Liver (tissue), 8 donors: ENCODE measurements at regions not wholly inside any gene's neighbourhood (a gene's known extent, or its start where the extent isn't known, plus 50 kb on each side); places are given as distances from the start of the nearest gene placed in this dataset.

Source experiments
- DNase-seq: peaks from one replicate; pipeline ENCODE4 v3.0.0-alpha.2; 2017; ENCODE audit warnings: low spot score
- H3K27ac ChIP-seq, 2 donors: one replicate each; pipeline ENCODE4 v1.7.0; 2013; ENCODE audit warnings: inconsistent platforms in 2 of 2, low read length in 2 of 2, control low read depth in 1 of 2, low read depth in 1 of 2, mild to moderate bottlenecking in 1 of 2
- H3K27me3 ChIP-seq, 4 donors: one replicate each; pipeline versions ENCODE4 v1.6.1 to v1.7.0; 2013; ENCODE audit warnings: low read length in 3 of 4, inconsistent platforms in 1 of 4, mild to moderate bottlenecking in 1 of 4, moderate library complexity in 1 of 4; ENCODE audit not compliant: control insufficient read depth in 4 of 4, insufficient read depth in 4 of 4
- H3K36me3 ChIP-seq, 4 donors: one replicate each; pipeline versions ENCODE4 v1.6.1 to v1.7.0; 2013; ENCODE audit warnings: low read length in 3 of 4, mild to moderate bottlenecking in 3 of 4, low read depth in 1 of 4, moderate library complexity in 1 of 4; ENCODE audit not compliant: control insufficient read depth in 4 of 4, insufficient read depth in 3 of 4
- H3K4me1 ChIP-seq, 4 donors: one replicate each; pipeline versions ENCODE4 v1.6.1 to v1.7.0; 2013; ENCODE audit warnings: low read length in 3 of 4, mild to moderate bottlenecking in 3 of 4, moderate library complexity in 1 of 4; ENCODE audit not compliant: control insufficient read depth in 4 of 4, insufficient read depth in 4 of 4
- H3K4me3 ChIP-seq, 3 donors: one replicate each; pipeline versions ENCODE4 v1.6.1 to v1.7.0; 2013; ENCODE audit warnings: low read length in 3 of 3, control low read depth in 1 of 3, low read depth in 1 of 3, mild to moderate bottlenecking in 1 of 3
- H3K9ac ChIP-seq, 2 donors: one replicate each; pipeline ENCODE4 v1.7.0; 2013; ENCODE audit warnings: low read length in 2 of 2, mild to moderate bottlenecking in 2 of 2, moderate library complexity in 2 of 2, control low read depth in 1 of 2, low read depth in 1 of 2
- H3K9me3 ChIP-seq, 4 donors: one replicate each; pipeline versions ENCODE4 v1.6.1 to v1.7.0; 2013; ENCODE audit warnings: low read length in 3 of 4; ENCODE audit not compliant: control insufficient read depth in 4 of 4
- JUND ChIP-seq, 2 donors: IDR thresholded peaks; 2 replicates each; pipeline ENCODE4 v1.6.1; 2016; ENCODE audit warnings: antibody characterized with exemption in 2 of 2
- RAD21 ChIP-seq, 2 donors: IDR thresholded peaks; 2 replicates each; pipeline ENCODE4 v1.6.1; 2016; ENCODE audit warnings: antibody characterized with exemption in 2 of 2, mild to moderate bottlenecking in 2 of 2
- RXRA ChIP-seq, 2 donors: IDR thresholded peaks; 2 replicates each; pipeline ENCODE4 v1.6.1; 2017 to 2018; ENCODE audit warnings: antibody characterized with exemption in 2 of 2, mild to moderate bottlenecking in 1 of 2
- SP1 ChIP-seq: IDR thresholded peaks from 2 replicates; pipeline ENCODE4 v1.6.1; 2018; ENCODE audit warnings: antibody characterized with exemption, mild to moderate bottlenecking
- WGBS: extraction: QIAGEN DNeasy Blood & Tissue Kit; methylation state at CpG from one replicate; pipeline ENCODE4 v1.1.7; 2013; 5-methylcytosine and 5-hydroxymethylcytosine counted together
- TF ChIP-seq, protein P1 (sequence below): IDR thresholded peaks from 2 replicates; pipeline ENCODE4 v1.6.1; 2016; ENCODE audit warnings: antibody characterized with exemption
- TF ChIP-seq, protein P2 (sequence below): IDR thresholded peaks from 2 replicates; pipeline ENCODE4 v1.6.1; 2016; ENCODE audit warnings: antibody characterized with exemption
- TF ChIP-seq, protein P3 (sequence below): IDR thresholded peaks from 2 replicates; pipeline ENCODE4 v1.6.1; 2016; ENCODE audit warnings: antibody characterized with exemption, mild to moderate bottlenecking
- TF ChIP-seq, protein P4 (sequence below): fragments of 150-350 bp; IDR thresholded peaks from 2 replicates; pipeline ENCODE4 v1.5.1; 2017; ENCODE audit warnings: improper control_type of control experiment, low read depth, low read length; ENCODE audit not compliant: missing input control
- donor health status: healthy.
- donor health status: healthy.
- donor health status: healthy.
- donor health status: healthy.
- donor health status: healthy.

DNA sequence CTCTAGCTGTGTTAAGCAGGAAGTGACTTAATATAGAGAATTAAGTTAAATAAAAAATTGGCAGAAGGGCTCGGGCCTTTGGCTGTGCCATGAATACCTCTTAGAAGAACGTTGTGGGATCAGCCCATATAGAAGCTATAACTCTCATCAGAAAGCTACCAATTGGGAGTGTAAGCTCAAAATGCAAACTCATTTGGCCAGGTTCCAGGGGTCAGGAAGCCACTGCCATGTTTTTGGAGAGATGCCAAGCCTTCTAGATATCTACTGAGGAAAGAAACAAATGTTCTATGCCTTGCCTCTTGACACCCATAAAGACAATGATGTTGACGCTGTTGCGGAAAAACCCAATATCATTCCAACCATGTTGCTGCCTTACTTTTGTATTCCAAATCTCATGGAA lies 475.2 kb upstream of the TGFBR2 start:
- DNase-seq = no peak
- no peaks in the 10 kb centered on the region for H3K27me3 ChIP-seq
- no peak overlapping the region for H3K9ac ChIP-seq
- TF ChIP-seq SP1 = no peak
- no peak for TF ChIP-seq RXRA (IDR thresholded peaks at IDR 0.05)
- TF ChIP-seq, protein P1, sequence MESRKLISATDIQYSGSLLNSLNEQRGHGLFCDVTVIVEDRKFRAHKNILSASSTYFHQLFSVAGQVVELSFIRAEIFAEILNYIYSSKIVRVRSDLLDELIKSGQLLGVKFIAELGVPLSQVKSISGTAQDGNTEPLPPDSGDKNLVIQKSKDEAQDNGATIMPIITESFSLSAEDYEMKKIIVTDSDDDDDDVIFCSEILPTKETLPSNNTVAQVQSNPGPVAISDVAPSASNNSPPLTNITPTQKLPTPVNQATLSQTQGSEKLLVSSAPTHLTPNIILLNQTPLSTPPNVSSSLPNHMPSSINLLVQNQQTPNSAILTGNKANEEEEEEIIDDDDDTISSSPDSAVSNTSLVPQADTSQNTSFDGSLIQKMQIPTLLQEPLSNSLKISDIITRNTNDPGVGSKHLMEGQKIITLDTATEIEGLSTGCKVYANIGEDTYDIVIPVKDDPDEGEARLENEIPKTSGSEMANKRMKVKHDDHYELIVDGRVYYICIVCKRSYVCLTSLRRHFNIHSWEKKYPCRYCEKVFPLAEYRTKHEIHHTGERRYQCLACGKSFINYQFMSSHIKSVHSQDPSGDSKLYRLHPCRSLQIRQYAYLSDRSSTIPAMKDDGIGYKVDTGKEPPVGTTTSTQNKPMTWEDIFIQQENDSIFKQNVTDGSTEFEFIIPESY = no peak
- no peak for TF ChIP-seq JUND (IDR thresholded peaks at IDR 0.05)
- TF ChIP-seq, protein P2, sequence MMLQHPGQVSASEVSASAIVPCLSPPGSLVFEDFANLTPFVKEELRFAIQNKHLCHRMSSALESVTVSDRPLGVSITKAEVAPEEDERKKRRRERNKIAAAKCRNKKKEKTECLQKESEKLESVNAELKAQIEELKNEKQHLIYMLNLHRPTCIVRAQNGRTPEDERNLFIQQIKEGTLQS = no peak
- TF ChIP-seq, protein P3, sequence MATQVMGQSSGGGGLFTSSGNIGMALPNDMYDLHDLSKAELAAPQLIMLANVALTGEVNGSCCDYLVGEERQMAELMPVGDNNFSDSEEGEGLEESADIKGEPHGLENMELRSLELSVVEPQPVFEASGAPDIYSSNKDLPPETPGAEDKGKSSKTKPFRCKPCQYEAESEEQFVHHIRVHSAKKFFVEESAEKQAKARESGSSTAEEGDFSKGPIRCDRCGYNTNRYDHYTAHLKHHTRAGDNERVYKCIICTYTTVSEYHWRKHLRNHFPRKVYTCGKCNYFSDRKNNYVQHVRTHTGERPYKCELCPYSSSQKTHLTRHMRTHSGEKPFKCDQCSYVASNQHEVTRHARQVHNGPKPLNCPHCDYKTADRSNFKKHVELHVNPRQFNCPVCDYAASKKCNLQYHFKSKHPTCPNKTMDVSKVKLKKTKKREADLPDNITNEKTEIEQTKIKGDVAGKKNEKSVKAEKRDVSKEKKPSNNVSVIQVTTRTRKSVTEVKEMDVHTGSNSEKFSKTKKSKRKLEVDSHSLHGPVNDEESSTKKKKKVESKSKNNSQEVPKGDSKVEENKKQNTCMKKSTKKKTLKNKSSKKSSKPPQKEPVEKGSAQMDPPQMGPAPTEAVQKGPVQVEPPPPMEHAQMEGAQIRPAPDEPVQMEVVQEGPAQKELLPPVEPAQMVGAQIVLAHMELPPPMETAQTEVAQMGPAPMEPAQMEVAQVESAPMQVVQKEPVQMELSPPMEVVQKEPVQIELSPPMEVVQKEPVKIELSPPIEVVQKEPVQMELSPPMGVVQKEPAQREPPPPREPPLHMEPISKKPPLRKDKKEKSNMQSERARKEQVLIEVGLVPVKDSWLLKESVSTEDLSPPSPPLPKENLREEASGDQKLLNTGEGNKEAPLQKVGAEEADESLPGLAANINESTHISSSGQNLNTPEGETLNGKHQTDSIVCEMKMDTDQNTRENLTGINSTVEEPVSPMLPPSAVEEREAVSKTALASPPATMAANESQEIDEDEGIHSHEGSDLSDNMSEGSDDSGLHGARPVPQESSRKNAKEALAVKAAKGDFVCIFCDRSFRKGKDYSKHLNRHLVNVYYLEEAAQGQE = no peak
- no peaks in the 10 kb centered on the region for H3K4me1 ChIP-seq
- H3K9me3 ChIP-seq = no peaks in the 10 kb centered on the region
- no peak overlapping the region for H3K27ac ChIP-seq
- H3K4me3 ChIP-seq = no peak overlapping the region
- 89% methylated on average over 4 of the region's 4 CpGs for WGBS
- no peaks in the 10 kb centered on the region for H3K36me3 ChIP-seq

DNA sequence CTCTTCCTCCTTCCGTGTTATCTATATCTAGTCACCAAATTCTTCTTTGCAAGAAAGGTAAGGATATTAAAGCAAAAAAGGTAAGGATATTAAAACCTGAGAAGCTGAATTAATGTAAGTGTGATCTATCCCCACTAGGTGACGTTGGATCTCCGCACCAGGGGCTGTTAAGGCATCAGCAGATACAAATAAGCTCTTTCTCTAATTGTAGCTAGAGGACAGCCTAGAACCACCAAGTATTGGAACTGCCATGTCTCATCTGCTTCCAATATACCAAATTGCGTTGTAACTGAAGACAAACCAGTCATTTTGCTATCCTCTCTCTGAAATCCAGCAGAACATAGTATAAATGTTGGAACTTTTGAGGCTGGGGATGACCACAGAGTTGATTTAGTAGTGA lies 471.2 kb upstream of the TGFBR2 start:
- Histone ChIP-seq H3K9ac (no peak overlapping the region), H3K36me3 (no peaks in the 10 kb centered on the region)
- peak; percentile 50 to 68 for TF ChIP-seq RAD21 (IDR thresholded peaks at IDR 0.05)
- TF ChIP-seq, protein P4, sequence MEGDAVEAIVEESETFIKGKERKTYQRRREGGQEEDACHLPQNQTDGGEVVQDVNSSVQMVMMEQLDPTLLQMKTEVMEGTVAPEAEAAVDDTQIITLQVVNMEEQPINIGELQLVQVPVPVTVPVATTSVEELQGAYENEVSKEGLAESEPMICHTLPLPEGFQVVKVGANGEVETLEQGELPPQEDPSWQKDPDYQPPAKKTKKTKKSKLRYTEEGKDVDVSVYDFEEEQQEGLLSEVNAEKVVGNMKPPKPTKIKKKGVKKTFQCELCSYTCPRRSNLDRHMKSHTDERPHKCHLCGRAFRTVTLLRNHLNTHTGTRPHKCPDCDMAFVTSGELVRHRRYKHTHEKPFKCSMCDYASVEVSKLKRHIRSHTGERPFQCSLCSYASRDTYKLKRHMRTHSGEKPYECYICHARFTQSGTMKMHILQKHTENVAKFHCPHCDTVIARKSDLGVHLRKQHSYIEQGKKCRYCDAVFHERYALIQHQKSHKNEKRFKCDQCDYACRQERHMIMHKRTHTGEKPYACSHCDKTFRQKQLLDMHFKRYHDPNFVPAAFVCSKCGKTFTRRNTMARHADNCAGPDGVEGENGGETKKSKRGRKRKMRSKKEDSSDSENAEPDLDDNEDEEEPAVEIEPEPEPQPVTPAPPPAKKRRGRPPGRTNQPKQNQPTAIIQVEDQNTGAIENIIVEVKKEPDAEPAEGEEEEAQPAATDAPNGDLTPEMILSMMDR = peak; percentile 23
- TF ChIP-seq, protein P3 = no peak

More for the DNA sequence above, 471.2 kb upstream of the TGFBR2 start:
- no peak overlapping the region for H3K4me3 ChIP-seq
- no peaks in the 10 kb centered on the region for H3K9me3 ChIP-seq
- 77% methylated on average over 4 of the region's 4 CpGs for WGBS
- H3K27me3 ChIP-seq = no peaks in the 10 kb centered on the region
- no peaks in the 10 kb centered on the region for H3K4me1 ChIP-seq
- H3K27ac ChIP-seq = no peak overlapping the region
- no peak for DNase-seq
